ENCODE measurements at regions not wholly inside any gene's neighbourhood (a gene's known extent, or its start where the extent isn't known, plus 50 kb on each side); places are given as distances from the start of the nearest gene placed in this dataset.

GRCh38 chrX:151796576-151796975 lies 62.0 kb downstream of the CNGA2 start:
- no peak for DNase-seq

- peak; percentile 4 for DNase-seq
Measured at GRCh38 chrX:151801980-151802379, 67.4 kb downstream of the CNGA2 start.

- no peak for DNase-seq
Measured at GRCh38 chrX:151806967-151807540, 72.5 kb downstream of the CNGA2 start.

DNA sequence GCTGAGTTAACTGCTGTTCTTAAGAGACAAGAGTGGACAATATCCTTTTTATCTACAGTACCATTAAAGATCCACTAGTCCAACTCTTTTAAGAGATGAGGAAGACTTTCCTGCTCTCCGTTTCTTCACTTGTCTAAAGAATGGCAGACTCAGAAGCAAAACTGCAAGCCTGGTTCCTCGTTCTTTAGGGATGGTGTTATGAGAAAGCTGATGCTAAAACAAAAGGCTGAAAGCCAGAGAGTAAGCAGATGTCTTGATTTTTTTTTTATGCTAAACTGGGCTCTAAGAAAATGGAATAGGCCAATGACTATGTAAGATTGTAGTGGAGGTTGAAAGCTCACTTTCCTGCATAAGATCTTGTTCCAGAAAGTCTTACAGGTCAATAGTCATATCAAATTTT lies 78.1 kb downstream of the CNGA2 start:
- DNase-seq: no peak

DNA sequence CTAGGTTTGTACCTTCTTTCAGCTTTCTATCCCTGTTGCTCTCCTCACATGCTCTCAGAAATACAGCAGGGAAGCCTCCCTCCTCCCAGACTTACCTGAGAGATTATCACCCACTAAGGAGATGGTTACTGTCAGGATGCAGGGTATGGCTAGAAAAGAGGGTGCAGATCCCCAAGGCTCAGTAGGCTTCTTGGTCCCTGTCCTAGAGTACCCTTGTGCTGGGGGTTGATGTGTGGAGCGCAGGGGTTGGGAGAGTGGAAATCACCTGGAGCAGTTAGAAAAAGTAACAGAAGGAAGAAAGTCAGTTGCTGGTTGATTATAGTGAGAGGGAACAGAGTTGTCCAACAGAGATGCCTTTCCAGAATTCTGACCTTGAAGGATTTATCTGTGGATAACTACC lies 80.2 kb downstream of the CNGA2 start:
- no peak for DNase-seq

- no peak for DNase-seq
Measured at GRCh38 chrX:151815398-151815797, 80.9 kb downstream of the CNGA2 start.

GRCh38 chrX:151816934-151817333 lies 82.4 kb downstream of the CNGA2 start:
- no peak for DNase-seq

- DNase-seq: no peak
Measured at GRCh38 chrX:151818828-151819227, 84.3 kb downstream of the CNGA2 start.

DNA sequence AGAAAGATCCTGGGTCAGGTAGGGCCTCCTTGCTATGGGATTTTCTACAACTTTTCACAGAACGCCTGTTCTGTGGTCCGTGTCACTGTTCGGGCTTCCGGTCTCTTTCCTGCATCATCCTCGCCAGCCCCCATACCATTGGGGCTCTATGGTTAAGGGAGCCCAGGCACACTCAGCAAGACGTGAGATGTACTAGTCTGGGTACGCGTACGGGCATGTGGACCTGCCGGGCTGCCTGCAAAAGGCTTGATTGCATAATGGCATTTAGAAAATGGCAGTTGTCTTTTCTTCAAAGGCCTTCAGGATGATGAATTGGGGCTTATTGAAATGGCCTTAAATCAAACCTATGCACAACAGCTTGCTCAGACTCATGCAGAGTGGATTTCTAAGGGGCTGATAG lies 86.7 kb downstream of the CNGA2 start:
- DNase-seq: no peak

DNA sequence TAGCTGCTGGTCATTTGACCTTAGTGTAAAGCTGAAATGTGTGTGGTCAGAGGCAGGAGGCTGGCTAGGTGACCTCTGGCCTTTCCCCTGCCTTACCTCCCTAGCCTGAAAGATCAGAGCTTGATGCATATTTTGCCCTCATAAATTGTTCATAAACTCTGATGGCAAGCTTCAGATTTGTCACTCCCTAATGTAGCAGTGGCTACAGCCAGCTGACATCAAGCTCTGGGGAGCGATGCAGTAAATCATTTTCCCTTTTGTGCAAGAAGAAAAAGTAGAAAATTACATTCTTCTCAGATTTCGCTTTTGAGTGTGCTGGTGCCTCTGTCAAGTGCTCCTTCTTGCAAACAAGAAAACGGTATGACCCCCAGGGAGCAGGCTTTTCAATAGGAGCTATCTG lies 87.7 kb upstream of the MAGEA4 start:
- DNase-seq: peak; percentile 25

DNA sequence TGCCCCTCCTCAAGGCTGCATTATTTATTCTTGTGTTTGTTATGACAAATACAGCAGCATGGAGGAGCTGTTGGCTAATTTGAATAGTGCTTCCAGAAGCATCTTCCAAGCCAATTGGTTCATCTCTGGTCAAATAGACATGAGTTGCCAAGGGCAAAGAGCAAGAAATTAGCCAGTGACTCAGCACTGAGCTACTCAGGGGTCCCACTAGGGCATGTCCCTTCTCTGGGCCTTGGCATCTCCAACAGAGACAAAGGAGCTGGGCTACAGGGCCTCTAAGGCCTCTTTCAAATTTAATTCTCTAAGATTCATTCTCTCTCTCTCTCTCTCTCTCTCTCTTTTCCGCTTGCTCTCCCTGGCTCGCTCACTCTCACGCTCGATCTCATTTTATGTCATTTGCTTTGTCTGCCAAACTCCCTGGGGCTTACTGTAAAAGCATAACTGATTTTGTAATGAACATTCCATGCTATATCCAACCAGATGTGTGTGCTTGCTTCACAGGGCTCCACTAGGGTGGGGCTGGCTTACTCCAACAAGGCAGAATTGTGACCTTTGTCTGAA lies 86.7 kb upstream of the MAGEA4 start:
- DNase-seq: peak; percentile 10

DNA sequence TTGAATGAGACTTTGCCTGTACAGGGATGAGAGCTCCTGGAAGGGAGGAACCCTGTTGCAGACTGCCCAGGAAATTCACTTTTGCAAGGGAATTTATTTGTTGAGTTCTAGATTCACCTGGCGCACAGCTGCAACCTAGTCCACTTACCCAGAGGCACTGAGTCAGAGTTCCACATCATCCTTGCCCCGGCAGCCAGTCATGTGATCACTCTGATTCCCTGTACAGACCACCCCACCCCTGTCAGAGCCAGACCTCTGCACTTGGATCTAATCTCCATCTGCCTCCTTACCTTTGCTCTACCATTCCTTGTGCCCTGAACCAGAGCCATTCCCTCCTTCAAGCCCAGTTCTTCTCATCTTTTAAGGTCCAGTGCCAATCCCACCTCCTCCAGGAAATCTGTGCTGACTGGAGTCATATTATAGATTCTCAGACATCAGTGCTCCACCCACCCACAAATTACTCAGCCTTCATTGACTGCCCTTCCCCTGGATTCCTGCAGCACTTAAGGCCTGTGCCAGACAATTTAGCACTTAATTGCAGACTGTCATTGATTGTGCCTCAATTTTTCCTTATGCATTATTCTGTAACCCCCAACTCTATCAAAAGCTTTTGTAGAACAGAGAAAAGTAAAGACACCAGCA lies 84.1 kb upstream of the MAGEA4 start:
- DNase-seq: no peak

GRCh38 chrX:151830911-151831310 lies 81.8 kb upstream of the MAGEA4 start:
- no peak for DNase-seq

GRCh38 chrX:151852294-151852693 lies 60.4 kb upstream of the MAGEA4 start:
- no peak for DNase-seq

DNA sequence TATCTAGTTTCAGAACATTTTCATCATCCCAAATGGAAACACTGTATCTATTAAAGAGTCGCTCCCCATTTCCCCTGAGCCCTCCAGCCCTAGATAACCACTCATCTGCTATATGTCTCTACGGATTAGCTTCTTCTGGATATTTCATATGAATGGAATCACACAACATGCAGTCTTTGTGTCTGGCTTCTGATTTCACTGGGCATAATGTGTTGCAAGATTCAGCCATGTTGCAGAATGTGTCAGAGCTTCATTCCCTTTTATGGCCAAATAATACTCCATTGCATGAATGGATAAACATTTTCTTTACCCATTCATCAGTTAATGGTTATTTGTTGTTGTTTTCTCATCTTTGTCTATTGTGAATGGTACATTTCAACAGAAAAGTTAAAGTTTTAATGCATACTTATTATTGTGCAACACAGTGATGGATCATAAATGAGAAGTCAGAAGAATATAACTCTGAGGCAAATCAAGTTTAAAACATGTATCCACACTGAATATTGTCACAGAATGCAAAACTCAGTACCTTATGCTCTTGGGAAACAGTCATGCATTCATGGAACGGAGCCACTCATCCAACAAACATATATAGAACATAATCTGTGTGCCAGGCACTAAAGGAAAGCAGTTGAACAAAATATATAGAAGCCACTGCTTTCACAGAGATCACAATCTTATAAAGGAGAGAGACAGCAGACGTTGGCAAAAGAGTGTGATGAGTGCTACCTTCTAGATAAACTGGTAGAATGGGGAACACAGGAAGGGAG lies 57.8 kb upstream of the MAGEA4 start:
- no peak for DNase-seq

GRCh38 chrX:151859481-151859880 lies 53.2 kb upstream of the MAGEA4 start:
- no peak for DNase-seq

DNA sequence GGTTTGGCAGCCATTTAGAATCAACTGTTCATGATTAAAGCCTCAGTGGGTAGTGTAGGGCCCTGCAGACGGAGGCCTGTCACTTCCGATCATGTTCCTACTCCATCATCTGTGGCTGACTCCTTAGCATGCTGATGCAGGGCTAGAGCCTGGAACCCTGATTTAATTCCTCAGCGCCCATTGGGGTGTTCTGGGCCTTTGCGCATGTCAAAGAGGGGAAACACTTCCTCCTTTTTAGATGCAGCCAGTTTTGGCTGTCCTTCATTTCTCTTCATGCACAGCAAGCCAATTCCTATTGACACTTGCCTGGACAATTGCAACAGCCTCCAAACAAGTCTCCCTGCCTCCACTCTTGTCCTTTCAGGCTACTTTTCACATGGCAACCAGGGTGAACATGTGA lies 51.9 kb upstream of the MAGEA4 start:
- DNase-seq: no peak
